GM23338 (cell line): ENCODE measurements at regions not wholly inside any gene's neighbourhood (a gene's known extent, or its start where the extent isn't known, plus 50 kb on each side); places are given as distances from the start of the nearest gene placed in this dataset.

Experiments used
- ATAC-seq: fragments of 200-7000 bp; cut with Tn5 transposase; 3 replicates; pipeline ENCODE4 v1.9.1; 2020
- DNase-seq: peaks from one replicate; pipeline ENCODE4 v3.0.0-alpha.2; 2015; ENCODE audit warnings: low spot score
- H2AFZ ChIP-seq: fragments of 200-600 bp; sonication (generic); 2 replicates; pipeline ENCODE4 v1.8.0; 2016; ENCODE audit warnings: antibody characterized with exemption, mild to moderate bottlenecking, moderate library complexity
- H3F3A ChIP-seq: fragments of 200-600 bp; sonication (generic); replicated peaks from 2 replicates; pipeline ENCODE4 v1.8.0; 2017; ENCODE audit warnings: antibody characterized with exemption, mixed run types, low read depth
- H3K27ac ChIP-seq: fragments of 200-600 bp; sonication (generic); 2 replicates; pipeline ENCODE4 v1.6.1; 2016; ENCODE audit warnings: low read depth
- H3K27me3 ChIP-seq: fragments of 200-600 bp; sonication (generic); 2 replicates; pipeline ENCODE4 v1.8.0; 2016; ENCODE audit warnings: mild to moderate bottlenecking, mixed run types, moderate library complexity; ENCODE audit not compliant: insufficient read depth
- H3K36me3 ChIP-seq: fragments of 200-600 bp; sonication (generic); 2 replicates; pipeline ENCODE4 v1.8.0; 2016; ENCODE audit warnings: mild to moderate bottlenecking; ENCODE audit not compliant: insufficient read depth
- H3K4me1 ChIP-seq: fragments of 200-600 bp; sonication (generic); 2 replicates; pipeline ENCODE4 v1.8.0; 2016; ENCODE audit warnings: mild to moderate bottlenecking, moderate library complexity; ENCODE audit not compliant: insufficient read depth
- H3K4me2 ChIP-seq: fragments of 200-600 bp; sonication (generic); 2 replicates; pipeline ENCODE4 v1.7.1; 2017; ENCODE audit warnings: mixed run types
- H3K4me3 ChIP-seq: fragments of 200-600 bp; sonication (generic); 2 replicates; pipeline ENCODE4 v1.6.1; 2016; ENCODE audit warnings: mixed run types
- H3K79me2 ChIP-seq: fragments of 200-600 bp; sonication (generic); replicated peaks from 2 replicates; pipeline ENCODE4 v1.8.0; 2017; ENCODE audit warnings: mild to moderate bottlenecking; ENCODE audit not compliant: insufficient read depth
- H3K9me2 ChIP-seq: fragments of 200-600 bp; sonication (generic); 2 replicates; pipeline ENCODE4 v1.8.0; 2017; ENCODE audit not compliant: insufficient read depth
- H4K20me1 ChIP-seq: fragments of 200-600 bp; sonication (generic); replicated peaks from 2 replicates; pipeline ENCODE4 v1.8.0; 2017; ENCODE audit warnings: mild to moderate bottlenecking; ENCODE audit not compliant: insufficient read depth
- H3K27ac Mint-ChIP-seq: 2 replicates; pipeline ENCODE4 v1.8.0; 2020; ENCODE audit warnings: inconsistent platforms, mild to moderate bottlenecking, moderate library complexity, mixed read lengths
- H3K27me3 Mint-ChIP-seq: 3 replicates; pipeline ENCODE4 v1.8.0; 2022; ENCODE audit warnings: low read depth, mild to moderate bottlenecking, moderate library complexity, mixed read lengths, inconsistent platforms; ENCODE audit not compliant: insufficient read depth, poor library complexity
- H3K36me3 Mint-ChIP-seq: 3 replicates; pipeline ENCODE4 v1.8.0; 2021; ENCODE audit warnings: low read depth, mild to moderate bottlenecking, inconsistent platforms, moderate library complexity, mixed read lengths
- H3K4me1 Mint-ChIP-seq: 3 replicates; pipeline ENCODE4 v1.8.0; 2020; ENCODE audit warnings: mild to moderate bottlenecking, inconsistent platforms, mixed read lengths
- H3K4me3 Mint-ChIP-seq: 3 replicates; pipeline ENCODE4 v1.8.0; 2021; ENCODE audit warnings: moderate library complexity, mild to moderate bottlenecking, inconsistent platforms, mixed read lengths
- H3K9me3 Mint-ChIP-seq: 3 replicates; pipeline ENCODE4 v1.8.0; 2020; ENCODE audit warnings: moderate library complexity, mild to moderate bottlenecking, inconsistent platforms, mixed read lengths
- ETS1 ChIP-seq: IDR thresholded peaks from 2 replicates; pipeline ENCODE4 v1.6.1; 2016; ENCODE audit warnings: antibody characterized with exemption
- EZH2 ChIP-seq: fragments of 200-600 bp; sonication (generic); IDR thresholded peaks from one replicate; pipeline ENCODE4 v1.8.0; 2017; ENCODE audit warnings: antibody characterized with exemption, mild to moderate bottlenecking, low read depth; ENCODE audit not compliant: unreplicated experiment
- EZH2phosphoT487 ChIP-seq: fragments of 200-600 bp; sonication (generic); IDR thresholded peaks from one replicate; pipeline ENCODE4 v1.8.1; 2018; ENCODE audit warnings: antibody characterized with exemption; ENCODE audit not compliant: unreplicated experiment
- JUNB ChIP-seq: IDR thresholded peaks from one replicate; pipeline ENCODE4 v1.6.1; 2016; ENCODE audit warnings: antibody characterized with exemption; ENCODE audit not compliant: unreplicated experiment
- NANOG ChIP-seq: IDR thresholded peaks from 2 replicates; pipeline ENCODE4 v1.6.1; 2016; ENCODE audit warnings: antibody characterized with exemption, borderline replicate concordance
- REST ChIP-seq: IDR thresholded peaks from one replicate; pipeline ENCODE4 v1.6.1; 2018; ENCODE audit warnings: antibody characterized with exemption; ENCODE audit not compliant: unreplicated experiment
- STAT1 ChIP-seq: IDR thresholded peaks from one replicate; pipeline ENCODE4 v1.6.1; 2016; ENCODE audit warnings: antibody characterized with exemption; ENCODE audit not compliant: unreplicated experiment
- ZNF114 ChIP-seq: fragments of 250-450 bp; sonication (Bioruptor Pico); IDR thresholded peaks from 2 replicates; pipeline ENCODE4 v1.5.0; 2020; ENCODE audit warnings: mild to moderate bottlenecking, moderate library complexity
- TF ChIP-seq, protein P1 (sequence below), 2 experiments: fragments of 200-600 bp in 1 of 2; sonication (generic) in 1 of 2; conservative IDR thresholded peaks; 2 replicates each; pipeline versions ENCODE4 v1.5.1 to v1.6.1; 2016 to 2017; ENCODE audit warnings: antibody characterized with exemption in 2 of 2, low read depth in 2 of 2, mild to moderate bottlenecking in 2 of 2, moderate library complexity in 1 of 2
- TF ChIP-seq, protein P2 (sequence below): fragments of 250-450 bp; sonication (Bioruptor Pico); IDR thresholded peaks from 2 replicates; pipeline ENCODE4 v1.5.0; 2020; ENCODE audit warnings: mild to moderate bottlenecking, moderate library complexity

- H3K27me3 ChIP-seq: no peaks in the 10 kb centered on the region
- TF ChIP-seq ZNF114 (CRISPR knock-in tag) (no peak), NANOG (no peak), STAT1 (no peak)
- H3K4me2 ChIP-seq: no peak overlapping the region
- Mint-ChIP-seq H3K27me3 (peaks cover 5% of the 10 kb centered on the region), H3K27ac (no peak overlapping the region), H3K9me3 (no peaks in the 10 kb centered on the region), H3K4me1 (peaks cover 20% of the 10 kb centered on the region), H3K4me3 (no peak overlapping the region), H3K36me3 (peaks cover 9% of the 10 kb centered on the region)
- no peak overlapping the region for H3K27ac ChIP-seq
- ATAC-seq (no peak), DNase-seq (no peak)
- H3K36me3 ChIP-seq: no peaks in the 10 kb centered on the region
- H2AFZ ChIP-seq: peak overlapping the region; percentile 50; the same call in 1 of the 2 replicates
- no peaks in the 10 kb centered on the region for H4K20me1 ChIP-seq
- H3K79me2 ChIP-seq: no peaks in the 10 kb centered on the region
- no peak overlapping the region for H3K4me3 ChIP-seq
- H3K9me2 ChIP-seq: no peaks in the 10 kb centered on the region
- H3F3A ChIP-seq: no peaks in the 10 kb centered on the region
- peaks cover 26% of the 10 kb centered on the region for H3K4me1 ChIP-seq
These were observed 313.4 kb downstream of the CASP12 start for GRCh38 chr11:104584823-104585222.

DNA sequence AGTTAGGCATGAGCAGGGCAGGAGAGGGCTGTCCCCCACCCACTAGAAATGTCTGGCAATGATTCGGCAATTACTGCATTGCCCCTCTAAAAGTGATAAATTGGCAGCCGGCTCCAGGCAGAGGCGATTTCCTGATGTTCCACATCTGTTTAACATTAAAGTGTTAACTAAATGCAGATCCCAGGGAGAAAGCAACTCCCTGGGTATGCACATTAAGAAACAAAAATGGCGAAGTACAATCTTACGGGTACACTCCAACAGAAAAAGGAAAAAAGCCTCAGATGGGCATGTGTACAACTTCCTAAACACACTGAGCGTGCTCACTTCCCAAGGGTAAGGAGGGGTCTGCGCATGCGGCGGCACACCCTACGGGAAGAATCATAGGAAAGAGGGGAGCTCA lies 314.4 kb downstream of the CASP12 start:
- H3K4me3 ChIP-seq: no peak overlapping the region
- peaks cover 31% of the 10 kb centered on the region for H3K4me1 ChIP-seq
- peaks cover 15% of the 10 kb centered on the region for H3K36me3 Mint-ChIP-seq
- H3K4me3 Mint-ChIP-seq: no peak overlapping the region
- peak overlapping the region; percentile 50; the same call in 1 of the 2 replicates for H2AFZ ChIP-seq
- no peaks in the 10 kb centered on the region for H4K20me1 ChIP-seq
- H3K27ac Mint-ChIP-seq: peak overlapping the region; percentile 67
- DNase-seq (no peak), ATAC-seq (no peak)
- H3K9me3 Mint-ChIP-seq: no peaks in the 10 kb centered on the region
- no peaks in the 10 kb centered on the region for H3F3A ChIP-seq
- no peaks in the 10 kb centered on the region for H3K9me2 ChIP-seq
- no peaks in the 10 kb centered on the region for H3K36me3 ChIP-seq
- no peak overlapping the region for H3K27ac ChIP-seq
- peaks cover 5% of the 10 kb centered on the region for H3K27me3 Mint-ChIP-seq
- no peaks in the 10 kb centered on the region for H3K27me3 ChIP-seq
- peaks cover 25% of the 10 kb centered on the region for H3K4me1 Mint-ChIP-seq
- no peak overlapping the region for H3K4me2 ChIP-seq
- H3K79me2 ChIP-seq: no peaks in the 10 kb centered on the region
- TF ChIP-seq, protein P1, sequence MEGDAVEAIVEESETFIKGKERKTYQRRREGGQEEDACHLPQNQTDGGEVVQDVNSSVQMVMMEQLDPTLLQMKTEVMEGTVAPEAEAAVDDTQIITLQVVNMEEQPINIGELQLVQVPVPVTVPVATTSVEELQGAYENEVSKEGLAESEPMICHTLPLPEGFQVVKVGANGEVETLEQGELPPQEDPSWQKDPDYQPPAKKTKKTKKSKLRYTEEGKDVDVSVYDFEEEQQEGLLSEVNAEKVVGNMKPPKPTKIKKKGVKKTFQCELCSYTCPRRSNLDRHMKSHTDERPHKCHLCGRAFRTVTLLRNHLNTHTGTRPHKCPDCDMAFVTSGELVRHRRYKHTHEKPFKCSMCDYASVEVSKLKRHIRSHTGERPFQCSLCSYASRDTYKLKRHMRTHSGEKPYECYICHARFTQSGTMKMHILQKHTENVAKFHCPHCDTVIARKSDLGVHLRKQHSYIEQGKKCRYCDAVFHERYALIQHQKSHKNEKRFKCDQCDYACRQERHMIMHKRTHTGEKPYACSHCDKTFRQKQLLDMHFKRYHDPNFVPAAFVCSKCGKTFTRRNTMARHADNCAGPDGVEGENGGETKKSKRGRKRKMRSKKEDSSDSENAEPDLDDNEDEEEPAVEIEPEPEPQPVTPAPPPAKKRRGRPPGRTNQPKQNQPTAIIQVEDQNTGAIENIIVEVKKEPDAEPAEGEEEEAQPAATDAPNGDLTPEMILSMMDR (conservative IDR thresholded peaks at IDR 0.05; ENCODE audit: low read depth in 2 of 2): no peak
- no peak for TF ChIP-seq EZH2
- no peak for TF ChIP-seq EZH2phosphoT487
- no peak for TF ChIP-seq JUNB
- no peak for TF ChIP-seq ZNF114 (CRISPR knock-in tag)
- TF ChIP-seq REST: no peak
- TF ChIP-seq STAT1: no peak
- TF ChIP-seq, protein P2, sequence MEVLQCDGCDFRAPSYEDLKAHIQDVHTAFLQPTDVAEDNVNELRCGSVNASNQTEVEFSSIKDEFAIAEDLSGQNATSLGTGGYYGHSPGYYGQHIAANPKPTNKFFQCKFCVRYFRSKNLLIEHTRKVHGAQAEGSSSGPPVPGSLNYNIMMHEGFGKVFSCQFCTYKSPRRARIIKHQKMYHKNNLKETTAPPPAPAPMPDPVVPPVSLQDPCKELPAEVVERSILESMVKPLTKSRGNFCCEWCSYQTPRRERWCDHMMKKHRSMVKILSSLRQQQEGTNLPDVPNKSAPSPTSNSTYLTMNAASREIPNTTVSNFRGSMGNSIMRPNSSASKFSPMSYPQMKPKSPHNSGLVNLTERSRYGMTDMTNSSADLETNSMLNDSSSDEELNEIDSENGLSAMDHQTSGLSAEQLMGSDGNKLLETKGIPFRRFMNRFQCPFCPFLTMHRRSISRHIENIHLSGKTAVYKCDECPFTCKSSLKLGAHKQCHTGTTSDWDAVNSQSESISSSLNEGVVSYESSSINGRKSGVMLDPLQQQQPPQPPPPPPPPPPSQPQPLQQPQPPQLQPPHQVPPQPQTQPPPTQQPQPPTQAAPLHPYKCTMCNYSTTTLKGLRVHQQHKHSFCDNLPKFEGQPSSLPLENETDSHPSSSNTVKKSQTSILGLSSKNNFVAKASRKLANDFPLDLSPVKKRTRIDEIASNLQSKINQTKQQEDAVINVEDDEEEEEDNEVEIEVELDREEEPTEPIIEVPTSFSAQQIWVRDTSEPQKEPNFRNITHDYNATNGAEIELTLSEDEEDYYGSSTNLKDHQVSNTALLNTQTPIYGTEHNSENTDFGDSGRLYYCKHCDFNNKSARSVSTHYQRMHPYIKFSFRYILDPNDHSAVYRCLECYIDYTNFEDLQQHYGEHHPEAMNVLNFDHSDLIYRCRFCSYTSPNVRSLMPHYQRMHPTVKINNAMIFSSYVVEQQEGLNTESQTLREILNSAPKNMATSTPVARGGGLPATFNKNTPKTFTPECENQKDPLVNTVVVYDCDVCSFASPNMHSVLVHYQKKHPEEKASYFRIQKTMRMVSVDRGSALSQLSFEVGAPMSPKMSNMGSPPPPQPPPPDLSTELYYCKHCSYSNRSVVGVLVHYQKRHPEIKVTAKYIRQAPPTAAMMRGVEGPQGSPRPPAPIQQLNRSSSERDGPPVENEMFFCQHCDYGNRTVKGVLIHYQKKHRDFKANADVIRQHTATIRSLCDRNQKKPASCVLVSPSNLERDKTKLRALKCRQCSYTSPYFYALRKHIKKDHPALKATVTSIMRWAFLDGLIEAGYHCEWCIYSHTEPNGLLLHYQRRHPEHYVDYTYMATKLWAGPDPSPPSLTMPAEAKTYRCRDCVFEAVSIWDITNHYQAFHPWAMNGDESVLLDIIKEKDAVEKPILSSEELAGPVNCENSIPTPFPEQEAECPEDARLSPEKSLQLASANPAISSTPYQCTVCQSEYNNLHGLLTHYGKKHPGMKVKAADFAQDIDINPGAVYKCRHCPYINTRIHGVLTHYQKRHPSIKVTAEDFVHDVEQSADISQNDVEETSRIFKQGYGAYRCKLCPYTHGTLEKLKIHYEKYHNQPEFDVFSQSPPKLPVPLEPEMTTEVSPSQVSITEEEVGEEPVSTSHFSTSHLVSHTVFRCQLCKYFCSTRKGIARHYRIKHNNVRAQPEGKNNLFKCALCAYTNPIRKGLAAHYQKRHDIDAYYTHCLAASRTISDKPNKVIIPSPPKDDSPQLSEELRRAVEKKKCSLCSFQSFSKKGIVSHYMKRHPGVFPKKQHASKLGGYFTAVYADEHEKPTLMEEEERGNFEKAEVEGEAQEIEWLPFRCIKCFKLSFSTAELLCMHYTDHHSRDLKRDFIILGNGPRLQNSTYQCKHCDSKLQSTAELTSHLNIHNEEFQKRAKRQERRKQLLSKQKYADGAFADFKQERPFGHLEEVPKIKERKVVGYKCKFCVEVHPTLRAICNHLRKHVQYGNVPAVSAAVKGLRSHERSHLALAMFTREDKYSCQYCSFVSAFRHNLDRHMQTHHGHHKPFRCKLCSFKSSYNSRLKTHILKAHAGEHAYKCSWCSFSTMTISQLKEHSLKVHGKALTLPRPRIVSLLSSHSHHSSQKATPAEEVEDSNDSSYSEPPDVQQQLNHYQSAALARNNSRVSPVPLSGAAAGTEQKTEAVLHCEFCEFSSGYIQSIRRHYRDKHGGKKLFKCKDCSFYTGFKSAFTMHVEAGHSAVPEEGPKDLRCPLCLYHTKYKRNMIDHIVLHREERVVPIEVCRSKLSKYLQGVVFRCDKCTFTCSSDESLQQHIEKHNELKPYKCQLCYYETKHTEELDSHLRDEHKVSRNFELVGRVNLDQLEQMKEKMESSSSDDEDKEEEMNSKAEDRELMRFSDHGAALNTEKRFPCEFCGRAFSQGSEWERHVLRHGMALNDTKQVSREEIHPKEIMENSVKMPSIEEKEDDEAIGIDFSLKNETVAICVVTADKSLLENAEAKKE (CRISPR knock-in tag): no peak
- TF ChIP-seq ETS1: no peak
